ENCODE measurements at regions not wholly inside any gene's neighbourhood (a gene's known extent, or its start where the extent isn't known, plus 50 kb on each side); places are given as distances from the start of the nearest gene placed in this dataset.

GRCh38 chr2:11018651-11019185 is 107.0 kb downstream of the KCNF1 start:
- no peak for DNase-seq

GRCh38 chr2:11019614-11020013 is 107.9 kb downstream of the KCNF1 start:
- no peak for DNase-seq

- DNase-seq, result no peak
These were observed 110.3 kb downstream of the KCNF1 start for GRCh38 chr2:11022064-11022463.

- no peak for DNase-seq
These were observed 111.0 kb downstream of the KCNF1 start for GRCh38 chr2:11022591-11023273.

- no peak for DNase-seq
These were observed 111.9 kb downstream of the KCNF1 start for GRCh38 chr2:11023326-11024258.

GRCh38 chr2:11024259-11024645 is 112.5 kb downstream of the KCNF1 start:
- DNase-seq, result no peak

- no peak for DNase-seq
These were observed 113.0 kb downstream of the KCNF1 start for GRCh38 chr2:11024687-11025086.

GRCh38 chr2:11026286-11026921 is 114.7 kb downstream of the KCNF1 start:
- DNase-seq, result no peak

GRCh38 chr2:11027195-11027594 is 115.5 kb downstream of the KCNF1 start:
- DNase-seq, result no peak

- DNase-seq, result no peak
These were observed 116.7 kb downstream of the KCNF1 start for GRCh38 chr2:11028407-11028916.

GRCh38 chr2:11029136-11029535 is 117.4 kb downstream of the KCNF1 start:
- no peak for DNase-seq

GRCh38 chr2:11030036-11030435 is 118.3 kb downstream of the KCNF1 start:
- DNase-seq, result no peak

GRCh38 chr2:11030909-11031308 is 119.2 kb downstream of the KCNF1 start:
- DNase-seq, result no peak

GRCh38 chr2:11031876-11032275 is 120.1 kb downstream of the KCNF1 start:
- DNase-seq, result no peak

- no peak for DNase-seq
These were observed 120.7 kb downstream of the KCNF1 start for GRCh38 chr2:11032396-11032795.

GRCh38 chr2:11033114-11033513 is 121.4 kb downstream of the KCNF1 start:
- no peak for DNase-seq

GRCh38 chr2:11038641-11039040 is 116.6 kb upstream of the SLC66A3 start:
- no peak for DNase-seq

GRCh38 chr2:11040992-11041391 is 114.3 kb upstream of the SLC66A3 start:
- no peak for DNase-seq

- DNase-seq, result no peak
These were observed 112.4 kb upstream of the SLC66A3 start for GRCh38 chr2:11042841-11043240.

- DNase-seq, result no peak
These were observed 112.0 kb upstream of the SLC66A3 start for GRCh38 chr2:11043245-11043644.

GRCh38 chr2:11044201-11044600 is 111.1 kb upstream of the SLC66A3 start:
- no peak for DNase-seq

- DNase-seq, result no peak
These were observed 110.0 kb upstream of the SLC66A3 start for GRCh38 chr2:11045294-11045693.

- no peak for DNase-seq
These were observed 106.8 kb upstream of the SLC66A3 start for GRCh38 chr2:11048335-11049008.
